ENCODE measurements at regions not wholly inside any gene's neighbourhood (a gene's known extent, or its start where the extent isn't known, plus 50 kb on each side); places are given as distances from the start of the nearest gene placed in this dataset.

- DNase-seq (ENCODE audit: low read depth) = no peak
Observed at GRCh38 chr11:15539645-15540044, 424.9 kb downstream of the INSC start.

- no peak for DNase-seq (ENCODE audit: low read depth)
Observed at GRCh38 chr11:15541079-15541478, 426.4 kb downstream of the INSC start.

- no peak for DNase-seq (ENCODE audit: low read depth)
Observed at GRCh38 chr11:15544353-15544752, 429.6 kb downstream of the INSC start.

GRCh38 chr11:15547685-15548084, 433.0 kb downstream of the INSC start:
- DNase-seq (ENCODE audit: low read depth) = no peak

- DNase-seq (ENCODE audit: low read depth) = no peak
Observed at GRCh38 chr11:15551901-15552851, 437.5 kb downstream of the INSC start.

GRCh38 chr11:15555161-15555560, 440.4 kb downstream of the INSC start:
- no peak for DNase-seq (ENCODE audit: low read depth)

GRCh38 chr11:15557457-15558230, 442.9 kb downstream of the INSC start:
- no peak for DNase-seq (ENCODE audit: low read depth)

GRCh38 chr11:15558513-15559181, 443.9 kb downstream of the INSC start:
- DNase-seq (ENCODE audit: low read depth) = no peak

GRCh38 chr11:15560689-15561467, 446.2 kb downstream of the INSC start:
- DNase-seq (ENCODE audit: low read depth) = no peak

- DNase-seq (ENCODE audit: low read depth) = no peak
Observed at GRCh38 chr11:15562230-15562629, 447.5 kb downstream of the INSC start.

GRCh38 chr11:15563054-15563453, 448.3 kb downstream of the INSC start:
- no peak for DNase-seq (ENCODE audit: low read depth)

- DNase-seq (ENCODE audit: low read depth) = no peak
Observed at GRCh38 chr11:15565880-15566279, 451.2 kb downstream of the INSC start.

GRCh38 chr11:15568440-15568839, 453.7 kb downstream of the INSC start:
- DNase-seq (ENCODE audit: low read depth) = no peak

GRCh38 chr11:15569305-15570025, 454.7 kb downstream of the INSC start:
- no peak for DNase-seq (ENCODE audit: low read depth)

GRCh38 chr11:15575409-15575808, 460.7 kb downstream of the INSC start:
- DNase-seq (ENCODE audit: low read depth) = no peak

- no peak for DNase-seq (ENCODE audit: low read depth)
Observed at GRCh38 chr11:15576769-15577168, 462.0 kb downstream of the INSC start.

- no peak for DNase-seq (ENCODE audit: low read depth)
Observed at GRCh38 chr11:15577519-15577918, 462.8 kb downstream of the INSC start.

- DNase-seq (ENCODE audit: low read depth) = no peak
Observed at GRCh38 chr11:15579287-15580001, 464.7 kb downstream of the INSC start.

- no peak for DNase-seq (ENCODE audit: low read depth)
Observed at GRCh38 chr11:15580056-15580774, 465.5 kb downstream of the INSC start.

- no peak for DNase-seq (ENCODE audit: low read depth)
Observed at GRCh38 chr11:15580775-15581095, 466.0 kb downstream of the INSC start.
